Peyer's patch (tissue), 4 donors: ENCODE measurements at regions not wholly inside any gene's neighbourhood (a gene's known extent, or its start where the extent isn't known, plus 50 kb on each side); places are given as distances from the start of the nearest gene placed in this dataset.

ENCODE experiments used
- CTCF ChIP-seq, 6 experiments: fragments of 450-650 bp in 4 of 6; fragments of 200-600 bp in 2 of 6; sonication (generic) in 1 of 6; IDR thresholded peaks; one replicate each; pipeline ENCODE4 v1.5.1; 2017 to 2019; ENCODE audit warnings: antibody characterized with exemption in 6 of 6, mild to moderate bottlenecking in 3 of 6, moderate library complexity in 1 of 6
- POLR2A ChIP-seq, 2 donors: fragments of 450-650 bp; IDR thresholded peaks; one replicate each; pipeline ENCODE4 v1.5.1; 2017; ENCODE audit warnings: antibody characterized with exemption in 2 of 2, mild to moderate bottlenecking in 2 of 2, moderate library complexity in 2 of 2

DNA sequence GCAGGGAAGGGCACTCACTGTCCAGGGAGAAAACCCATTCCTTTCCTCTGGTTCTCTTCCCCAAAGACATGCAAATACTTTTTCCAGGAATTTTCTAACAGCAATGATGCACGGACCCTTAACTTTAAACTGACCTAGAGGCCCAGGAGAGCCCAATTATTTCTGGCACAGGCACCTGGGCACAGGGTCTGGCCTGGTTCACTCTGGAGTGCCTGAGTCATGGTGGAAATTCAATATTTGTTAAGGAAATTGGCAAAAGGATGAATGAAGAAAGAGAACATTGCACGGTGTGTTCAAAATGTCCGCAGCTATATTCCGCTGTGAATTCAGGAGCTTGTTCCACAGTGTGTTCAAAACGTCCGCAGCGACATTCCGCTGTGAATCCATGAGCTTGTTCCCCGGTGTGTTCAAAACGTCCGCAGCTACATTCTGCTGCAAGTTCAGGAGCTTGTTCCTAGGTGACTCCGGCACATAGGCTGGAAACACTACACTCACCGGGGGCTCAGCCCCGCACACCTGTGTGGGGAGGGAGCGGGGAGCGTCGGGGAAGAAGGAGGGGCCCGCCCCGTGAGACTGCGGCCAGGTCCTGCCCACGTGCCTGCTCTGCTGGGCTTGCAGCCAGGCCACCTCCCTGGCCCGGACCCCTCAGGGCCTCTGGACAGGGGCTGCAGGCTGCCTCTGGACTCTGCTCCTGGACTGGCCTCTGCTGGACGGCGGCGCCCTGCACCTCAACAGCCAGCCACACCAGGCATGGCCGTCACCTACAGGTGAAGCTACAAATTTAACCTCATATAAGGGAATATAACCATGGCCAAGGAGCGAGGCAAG, 72.0 kb upstream of the FAM20C start:
- TF ChIP-seq POLR2A (IDR thresholded peaks at IDR 0.05) (no peak), CTCF (IDR thresholded peaks at IDR 0.05) (no peak)
